ENCODE measurements at regions not wholly inside any gene's neighbourhood (a gene's known extent, or its start where the extent isn't known, plus 50 kb on each side); places are given as distances from the start of the nearest gene placed in this dataset.

GRCh38 chr13:85383291-85383690 is 415.9 kb downstream of the SLITRK6 start:
- DNase-seq (ENCODE audit: low read depth in 2 of 2): no peak

GRCh38 chr13:85381082-85381481 is 418.1 kb downstream of the SLITRK6 start:
- DNase-seq (ENCODE audit: low read depth in 2 of 2): no peak

DNA sequence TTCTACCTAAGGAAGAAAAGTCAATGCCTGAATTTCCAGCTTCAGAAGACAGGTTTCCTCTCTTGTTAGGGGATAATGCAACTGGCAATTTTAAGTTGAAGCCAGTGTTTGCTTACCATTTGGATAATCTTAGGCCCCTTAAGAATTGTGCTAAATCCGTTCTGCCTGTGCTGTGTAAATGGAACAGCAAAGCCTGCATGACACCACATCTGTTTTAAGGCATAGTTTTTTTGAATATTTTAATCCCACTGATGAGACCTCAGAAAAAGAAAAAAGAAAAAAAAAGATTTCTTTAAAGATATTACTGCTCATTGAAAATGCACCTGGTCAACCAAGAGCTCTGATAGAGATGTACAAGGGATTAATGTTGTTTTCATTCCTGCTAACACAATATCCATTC is 419.2 kb downstream of the SLITRK6 start:
- no peak for DNase-seq (ENCODE audit: low read depth in 2 of 2)

GRCh38 chr13:85379433-85379832 is 419.8 kb downstream of the SLITRK6 start:
- DNase-seq (ENCODE audit: low read depth in 2 of 2): no peak

DNA sequence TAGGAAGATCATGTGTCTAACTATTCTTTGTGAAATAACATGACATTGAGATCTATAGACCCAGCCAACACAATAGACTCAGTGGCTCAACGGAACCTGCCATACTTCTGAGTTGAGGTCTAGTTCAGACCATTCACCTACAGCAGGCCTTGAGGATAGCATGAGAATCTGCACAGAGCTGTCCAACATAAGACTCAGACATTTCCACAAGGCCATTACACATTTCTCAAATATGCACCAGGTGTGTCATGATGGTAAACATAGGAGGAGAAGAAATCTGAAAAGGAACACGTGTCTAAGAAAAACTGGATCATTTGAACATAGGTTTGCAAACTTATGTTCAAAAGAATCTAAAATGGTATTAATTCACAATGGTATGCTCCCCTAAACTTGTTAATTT is 421.4 kb downstream of the SLITRK6 start:
- DNase-seq (ENCODE audit: low read depth in 2 of 2): no peak

DNA sequence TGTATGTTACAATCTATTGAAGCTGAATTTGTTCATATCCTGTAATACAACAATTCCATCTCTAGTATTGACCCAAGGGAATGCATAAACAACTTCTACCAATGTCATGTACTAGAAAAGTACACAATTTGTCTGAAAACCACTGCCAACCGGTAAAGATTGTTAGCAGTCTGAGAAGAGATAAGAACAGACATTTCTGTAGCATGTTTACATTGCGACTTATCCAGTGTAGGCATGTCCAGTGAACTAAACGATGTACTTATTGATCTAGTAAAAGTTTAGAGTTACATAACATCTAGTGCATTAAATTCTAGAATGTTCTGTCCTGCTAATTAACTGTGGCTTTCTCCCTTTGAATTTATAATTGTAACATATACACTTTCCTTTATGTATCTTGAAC is 425.9 kb downstream of the SLITRK6 start:
- DNase-seq (ENCODE audit: low read depth in 2 of 2): no peak

DNA sequence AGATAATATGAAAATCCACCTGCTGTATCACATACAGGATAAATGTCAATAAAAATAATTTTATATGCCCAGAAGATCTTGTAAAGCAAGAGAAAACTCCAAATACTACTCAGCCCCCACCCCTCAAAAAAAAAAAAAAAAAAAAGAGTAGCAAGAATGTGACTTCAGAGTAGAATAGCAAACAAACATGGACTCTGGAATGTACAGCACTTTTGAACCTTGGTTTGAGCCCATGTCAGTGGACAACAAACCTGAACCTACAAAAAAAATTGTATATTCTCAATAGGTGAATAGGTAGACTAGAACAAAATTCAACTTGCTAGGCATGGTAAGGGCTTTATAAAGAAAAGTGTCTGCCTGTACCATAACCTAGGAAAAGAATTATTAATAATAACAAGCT is 428.0 kb downstream of the SLITRK6 start:
- DNase-seq (ENCODE audit: low read depth in 2 of 2): no peak

DNA sequence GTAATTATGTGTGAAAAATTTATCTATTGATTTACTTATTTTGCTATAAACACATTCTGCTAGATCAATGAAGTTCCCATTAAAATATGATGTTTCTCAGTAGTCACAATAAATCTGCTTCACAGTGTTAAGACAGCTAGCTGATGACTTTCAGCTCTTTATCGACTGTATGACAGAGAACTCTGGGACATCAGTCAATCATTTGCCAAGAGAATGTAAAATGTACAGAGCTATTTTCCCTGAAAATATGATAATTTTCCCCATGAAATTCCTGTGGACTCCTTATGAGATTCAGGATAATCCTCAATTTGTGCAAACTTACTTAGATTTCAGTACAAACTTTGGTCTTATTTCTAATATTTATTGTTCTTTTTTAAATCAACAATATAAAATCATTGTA is 430.5 kb downstream of the SLITRK6 start:
- DNase-seq (ENCODE audit: low read depth in 2 of 2): no peak

- no peak for DNase-seq (ENCODE audit: low read depth in 2 of 2)
Measured at GRCh38 chr13:85367887-85368286, 431.3 kb downstream of the SLITRK6 start.

- no peak for DNase-seq (ENCODE audit: low read depth in 2 of 2)
Measured at GRCh38 chr13:85366759-85367417, 432.3 kb downstream of the SLITRK6 start.

GRCh38 chr13:85363504-85363903 is 435.7 kb downstream of the SLITRK6 start:
- no peak for DNase-seq (ENCODE audit: low read depth in 2 of 2)

DNA sequence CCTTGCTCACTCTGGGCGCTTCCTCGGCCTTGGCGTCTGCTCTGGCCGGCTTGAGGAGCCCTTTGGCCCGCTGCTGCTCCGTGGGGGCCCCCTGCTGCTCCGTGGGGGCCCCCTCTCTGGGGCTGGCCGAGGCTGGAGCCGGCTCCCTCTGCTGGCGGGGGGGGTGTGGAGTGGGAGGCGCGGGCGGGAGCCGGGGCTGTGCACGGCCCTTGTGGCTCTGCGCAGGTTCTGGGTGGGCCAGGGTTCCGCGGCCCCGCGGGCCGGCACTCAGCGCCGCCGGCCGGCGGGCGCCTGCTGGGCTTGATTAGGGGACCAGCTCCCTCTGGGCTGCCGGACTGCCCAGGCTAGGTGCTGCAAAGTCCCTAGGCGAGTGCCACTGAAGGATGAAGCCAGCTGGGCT is 436.2 kb downstream of the SLITRK6 start:
- no peak for DNase-seq (ENCODE audit: low read depth in 2 of 2)

GRCh38 chr13:85347251-85347650 is 452.0 kb downstream of the SLITRK6 start:
- DNase-seq (ENCODE audit: low read depth in 2 of 2): no peak

DNA sequence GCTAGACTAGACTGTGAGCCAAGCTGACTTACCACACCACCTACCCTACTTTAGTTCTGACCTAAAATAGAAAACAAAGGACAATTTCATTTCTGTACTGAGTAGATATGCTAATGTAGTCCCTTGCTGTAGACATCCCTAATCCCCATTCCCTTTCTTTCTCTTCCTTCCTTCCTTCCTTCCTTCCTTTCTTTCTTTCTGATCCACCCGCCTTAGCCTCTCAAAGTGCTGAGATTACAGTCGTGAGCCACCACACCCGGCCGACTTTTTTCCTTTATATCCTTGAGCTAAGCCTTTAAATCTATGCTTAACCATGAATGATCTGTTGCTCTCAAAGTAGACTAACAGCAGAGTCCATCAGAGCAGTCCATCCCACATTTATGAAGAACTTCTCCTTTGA is 465.0 kb downstream of the SLITRK6 start:
- DNase-seq (ENCODE audit: low read depth in 2 of 2): no peak

DNA sequence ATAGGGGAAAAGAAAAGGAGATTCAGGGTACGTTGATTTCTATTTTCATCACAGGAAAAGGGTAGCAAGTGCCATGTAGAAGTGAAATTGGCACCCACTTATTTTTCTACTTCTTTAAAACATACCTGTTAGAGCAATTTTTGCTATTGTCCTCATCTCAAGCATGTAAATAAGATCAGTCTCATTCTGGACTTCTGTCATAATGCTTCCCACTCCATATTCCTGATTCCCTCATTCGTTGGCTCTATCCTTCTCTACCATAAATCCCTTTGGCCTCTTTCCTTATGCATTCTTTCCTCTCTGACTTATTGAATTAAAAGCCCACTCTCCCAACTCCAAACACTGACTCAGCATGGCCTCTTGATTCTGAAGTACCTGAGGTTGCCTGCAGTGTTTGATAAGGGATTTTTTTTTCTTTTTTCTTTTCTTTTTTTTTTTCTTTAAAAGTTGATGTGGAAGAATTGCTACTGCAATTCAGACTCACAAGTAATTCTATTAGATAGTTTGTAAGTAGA is 465.7 kb downstream of the SLITRK6 start:
- no peak for DNase-seq (ENCODE audit: low read depth in 2 of 2)

DNA sequence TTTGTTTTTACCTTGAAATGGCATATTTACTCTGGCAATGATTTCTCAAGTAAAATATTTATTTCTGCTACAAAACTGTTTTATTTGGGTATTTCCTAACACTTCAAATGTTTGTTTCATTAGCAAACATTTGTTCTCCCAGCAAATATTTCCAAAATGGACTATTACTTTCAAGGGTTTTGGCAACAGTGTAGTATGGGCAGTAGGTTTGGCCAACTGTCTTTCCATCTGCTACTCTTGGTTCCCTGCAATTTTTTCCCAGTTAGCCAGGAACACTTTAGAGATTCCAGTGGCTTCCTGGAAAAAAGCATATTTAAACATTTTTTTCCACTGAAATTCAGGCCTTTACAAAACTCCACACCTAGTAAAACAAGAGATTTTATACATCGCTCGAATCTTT is 466.6 kb downstream of the SLITRK6 start:
- DNase-seq (ENCODE audit: low read depth in 2 of 2): no peak

DNA sequence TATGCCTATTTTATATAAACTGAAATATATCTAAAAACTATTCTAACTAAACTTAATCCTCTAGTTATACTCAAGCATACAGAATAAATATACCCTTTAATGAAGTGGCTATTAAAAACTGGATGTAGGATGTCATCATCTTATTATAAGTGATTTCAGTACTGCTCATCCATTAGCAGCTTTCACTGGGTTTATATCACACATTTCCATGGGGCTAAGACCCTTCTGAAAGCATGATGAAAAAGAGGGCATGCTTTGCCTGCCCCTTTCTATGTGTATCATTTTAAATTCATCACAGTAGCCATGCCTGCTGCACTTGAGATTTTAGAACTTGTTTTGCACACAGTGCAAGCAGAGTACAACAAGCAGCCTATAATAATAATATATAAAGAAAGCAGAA is 477.5 kb downstream of the SLITRK6 start:
- DNase-seq (ENCODE audit: low read depth in 2 of 2): no peak

DNA sequence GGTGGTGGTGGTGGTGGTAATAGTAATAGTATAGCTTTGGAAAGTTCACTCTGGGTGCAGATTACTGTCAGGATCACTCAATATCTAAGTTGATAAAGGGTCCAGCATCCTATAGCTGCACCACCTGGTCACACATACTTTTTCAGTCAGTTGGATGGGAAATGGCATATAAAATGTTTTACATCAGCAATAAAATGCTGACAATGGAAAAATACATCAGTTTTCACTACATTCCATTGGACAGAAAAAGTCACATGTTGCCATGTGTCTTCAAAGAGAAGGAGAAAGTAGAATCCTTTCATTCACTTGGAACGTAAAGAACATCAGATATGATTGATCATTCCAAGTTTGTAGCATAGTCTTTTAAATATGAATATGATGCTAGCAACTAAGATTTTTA is 481.4 kb downstream of the SLITRK6 start:
- DNase-seq (ENCODE audit: low read depth in 2 of 2): no peak

DNA sequence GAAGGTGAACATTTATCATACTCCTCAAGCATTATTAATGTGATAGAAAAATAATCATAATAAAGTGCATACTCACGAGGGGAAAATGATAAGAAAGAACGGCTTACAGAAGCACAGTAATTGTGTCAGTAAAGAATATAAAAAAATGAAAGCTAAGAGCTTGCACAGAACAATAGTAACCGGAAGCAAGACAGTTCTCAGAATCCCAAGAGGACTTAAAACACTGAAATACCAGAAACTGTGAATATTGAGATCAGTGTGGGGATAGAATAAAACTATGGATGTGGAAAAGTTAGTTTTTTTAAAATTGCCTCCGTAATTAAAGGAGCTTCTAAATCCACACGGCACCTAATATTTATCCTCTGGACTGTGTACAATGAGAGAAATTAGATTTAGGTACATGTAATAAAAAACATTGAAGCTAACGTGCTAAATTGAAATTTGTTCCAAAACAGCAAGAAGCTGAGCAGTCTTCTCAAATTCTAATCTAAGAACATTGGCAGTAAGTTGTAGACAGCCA is 482.7 kb downstream of the SLITRK6 start:
- no peak for DNase-seq (ENCODE audit: low read depth in 2 of 2)

- DNase-seq (ENCODE audit: low read depth in 2 of 2): no peak
Measured at GRCh38 chr13:85314686-85315085, 484.5 kb downstream of the SLITRK6 start.

DNA sequence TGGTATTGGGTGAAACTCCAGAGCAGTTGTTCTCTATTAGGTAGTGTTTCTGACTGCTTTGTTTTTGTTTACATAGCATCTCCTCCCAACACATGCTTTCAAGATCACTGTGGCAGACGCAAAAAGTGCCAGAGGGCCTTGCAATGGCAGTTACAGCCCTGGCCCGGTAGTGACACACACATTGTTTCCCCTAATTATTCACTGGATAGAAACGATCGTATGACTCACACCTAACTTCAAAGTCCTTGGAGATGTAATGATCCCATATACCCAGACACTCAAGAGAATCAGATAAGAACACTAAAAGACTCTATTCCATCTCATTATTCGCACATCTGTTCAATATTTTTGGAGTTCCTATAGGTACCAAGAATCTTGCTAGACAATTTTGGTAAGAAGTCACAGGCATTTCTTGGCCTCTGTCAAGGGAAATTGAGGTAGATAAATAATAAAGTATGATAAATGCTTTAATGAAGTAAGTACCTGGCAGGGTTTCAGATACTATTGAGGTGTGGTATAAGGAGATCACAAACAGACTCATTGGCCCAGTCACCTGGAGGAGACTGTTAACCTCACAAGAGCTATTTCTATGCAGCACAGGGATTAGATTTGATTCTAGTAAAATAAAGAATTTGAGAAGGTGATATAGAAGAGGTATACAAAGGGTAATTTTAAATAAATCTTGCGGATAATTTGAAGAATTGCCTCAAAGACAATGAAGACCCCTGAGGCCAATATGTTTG is 485.3 kb downstream of the SLITRK6 start:
- DNase-seq (ENCODE audit: low read depth in 2 of 2): no peak

GRCh38 chr13:85312071-85312470 is 487.1 kb downstream of the SLITRK6 start:
- DNase-seq (ENCODE audit: low read depth in 2 of 2): no peak

DNA sequence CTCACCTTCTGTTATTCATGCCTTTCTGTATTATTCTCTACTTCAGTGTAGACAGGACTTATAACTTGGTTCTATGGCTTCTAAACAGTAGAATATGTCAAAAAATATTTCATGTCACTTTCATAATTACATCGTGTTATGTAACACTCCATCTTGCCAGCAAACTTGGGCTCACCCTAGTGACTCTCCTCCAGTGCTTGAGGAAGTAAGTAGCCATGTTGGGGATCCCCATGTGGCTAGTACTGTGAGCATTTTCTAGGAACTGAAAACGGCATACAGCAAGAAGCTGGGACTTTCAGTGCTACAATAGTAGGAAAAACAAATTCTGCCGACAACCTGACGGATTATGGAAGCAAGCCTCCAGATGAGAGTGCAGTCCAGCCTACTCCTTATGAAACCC is 495.6 kb downstream of the SLITRK6 start:
- no peak for DNase-seq (ENCODE audit: low read depth in 2 of 2)

Data from stimulated activated CD4-positive, alpha-beta T cell treated with anti-CD3 and anti-CD28 coated beads, Interleukin-15, amount 100 ng/mL, for 48 hours (primary cell).